HL-60 (cell line): ENCODE measurements at regions not wholly inside any gene's neighbourhood (a gene's known extent, or its start where the extent isn't known, plus 50 kb on each side); places are given as distances from the start of the nearest gene placed in this dataset.

ENCODE experiments used
- POLR2AphosphoS5 ChIP-seq: IDR thresholded peaks from 2 replicates; pipeline ENCODE4 v1.6.1; 2012; ENCODE audit warnings: low read depth
- TF ChIP-seq, protein P1 (sequence below): IDR thresholded peaks from one replicate; pipeline ENCODE4 v1.5.1; 2011; ENCODE audit warnings: low read length, control low read depth, inconsistent platforms; ENCODE audit not compliant: insufficient read depth

DNA sequence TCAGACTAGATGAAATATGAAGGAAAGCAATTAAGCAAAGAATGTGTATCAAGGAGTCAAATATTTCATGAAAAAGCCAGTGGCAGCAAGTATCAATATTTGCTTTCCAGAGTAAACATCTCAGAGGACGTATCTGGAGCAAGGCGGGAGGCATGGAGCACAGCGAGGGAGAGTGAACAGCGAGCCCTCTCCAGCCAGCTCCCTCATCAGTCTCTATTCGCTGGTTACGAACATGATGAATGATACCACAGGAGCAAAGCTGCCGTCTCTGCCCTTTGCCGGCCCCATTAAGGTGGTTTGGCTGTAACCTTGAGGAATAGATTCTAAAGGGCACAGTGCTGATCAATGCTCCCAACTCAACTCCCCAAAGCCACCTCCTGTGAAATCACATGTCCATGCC is 95.8 kb downstream of the CCNA1 start:
- TF ChIP-seq, protein P1, sequence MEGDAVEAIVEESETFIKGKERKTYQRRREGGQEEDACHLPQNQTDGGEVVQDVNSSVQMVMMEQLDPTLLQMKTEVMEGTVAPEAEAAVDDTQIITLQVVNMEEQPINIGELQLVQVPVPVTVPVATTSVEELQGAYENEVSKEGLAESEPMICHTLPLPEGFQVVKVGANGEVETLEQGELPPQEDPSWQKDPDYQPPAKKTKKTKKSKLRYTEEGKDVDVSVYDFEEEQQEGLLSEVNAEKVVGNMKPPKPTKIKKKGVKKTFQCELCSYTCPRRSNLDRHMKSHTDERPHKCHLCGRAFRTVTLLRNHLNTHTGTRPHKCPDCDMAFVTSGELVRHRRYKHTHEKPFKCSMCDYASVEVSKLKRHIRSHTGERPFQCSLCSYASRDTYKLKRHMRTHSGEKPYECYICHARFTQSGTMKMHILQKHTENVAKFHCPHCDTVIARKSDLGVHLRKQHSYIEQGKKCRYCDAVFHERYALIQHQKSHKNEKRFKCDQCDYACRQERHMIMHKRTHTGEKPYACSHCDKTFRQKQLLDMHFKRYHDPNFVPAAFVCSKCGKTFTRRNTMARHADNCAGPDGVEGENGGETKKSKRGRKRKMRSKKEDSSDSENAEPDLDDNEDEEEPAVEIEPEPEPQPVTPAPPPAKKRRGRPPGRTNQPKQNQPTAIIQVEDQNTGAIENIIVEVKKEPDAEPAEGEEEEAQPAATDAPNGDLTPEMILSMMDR = no peak
- TF ChIP-seq POLR2AphosphoS5 = no peak
